ENCODE measurements at regions not wholly inside any gene's neighbourhood (a gene's known extent, or its start where the extent isn't known, plus 50 kb on each side); places are given as distances from the start of the nearest gene placed in this dataset.

DNA sequence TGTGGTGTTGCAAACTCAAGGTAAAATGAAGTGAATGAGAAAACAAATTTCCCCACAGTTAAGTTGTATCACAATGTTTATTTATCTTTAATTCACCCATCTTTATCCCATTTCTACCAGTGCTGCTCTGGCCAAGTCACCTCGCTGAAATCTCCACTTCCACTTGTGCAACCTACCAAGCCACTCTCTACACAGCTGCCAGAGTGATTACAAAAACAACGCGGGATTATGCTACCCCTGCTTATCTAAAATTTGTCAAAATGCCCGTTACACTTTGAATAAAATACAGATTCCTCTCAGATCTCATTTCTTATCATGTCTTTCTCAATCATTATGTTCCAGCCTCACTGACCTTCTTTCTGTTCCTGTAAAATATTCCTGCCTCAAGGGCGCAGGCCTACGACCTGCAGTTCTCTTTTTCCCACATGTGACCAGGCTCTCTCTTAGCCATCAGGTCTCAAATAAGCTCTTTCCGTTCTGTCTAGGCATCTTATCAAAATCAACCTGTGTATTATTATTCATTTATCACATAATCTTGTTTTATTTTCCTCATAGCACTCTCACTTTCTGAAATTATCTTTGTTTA is 95.6 kb downstream of the NTMT2 start:
- Histone ChIP-seq H3K27ac (ENCODE audit: low read depth, low read length, severe bottlenecking) (no peak overlapping the region), H3K9me3 (ENCODE audit: control insufficient read depth, low read length) (no peaks in the 10 kb centered on the region), H3K4me1 (ENCODE audit: control insufficient read depth, insufficient read depth, low read length, poor library complexity, severe bottlenecking) (no peaks in the 10 kb centered on the region), H3K4me3 (ENCODE audit: extremely low read depth, insufficient read depth, low read length, poor library complexity, severe bottlenecking) (no peak overlapping the region), H3K36me3 (ENCODE audit: control insufficient read depth, insufficient read depth, low read length) (no peaks in the 10 kb centered on the region)
- 85 to 92% methylated on average over 3 to 6 of the region's 7 CpGs for WGBS, 2 experiments (ENCODE audit: insufficient coverage in 2 of 2)

DNA sequence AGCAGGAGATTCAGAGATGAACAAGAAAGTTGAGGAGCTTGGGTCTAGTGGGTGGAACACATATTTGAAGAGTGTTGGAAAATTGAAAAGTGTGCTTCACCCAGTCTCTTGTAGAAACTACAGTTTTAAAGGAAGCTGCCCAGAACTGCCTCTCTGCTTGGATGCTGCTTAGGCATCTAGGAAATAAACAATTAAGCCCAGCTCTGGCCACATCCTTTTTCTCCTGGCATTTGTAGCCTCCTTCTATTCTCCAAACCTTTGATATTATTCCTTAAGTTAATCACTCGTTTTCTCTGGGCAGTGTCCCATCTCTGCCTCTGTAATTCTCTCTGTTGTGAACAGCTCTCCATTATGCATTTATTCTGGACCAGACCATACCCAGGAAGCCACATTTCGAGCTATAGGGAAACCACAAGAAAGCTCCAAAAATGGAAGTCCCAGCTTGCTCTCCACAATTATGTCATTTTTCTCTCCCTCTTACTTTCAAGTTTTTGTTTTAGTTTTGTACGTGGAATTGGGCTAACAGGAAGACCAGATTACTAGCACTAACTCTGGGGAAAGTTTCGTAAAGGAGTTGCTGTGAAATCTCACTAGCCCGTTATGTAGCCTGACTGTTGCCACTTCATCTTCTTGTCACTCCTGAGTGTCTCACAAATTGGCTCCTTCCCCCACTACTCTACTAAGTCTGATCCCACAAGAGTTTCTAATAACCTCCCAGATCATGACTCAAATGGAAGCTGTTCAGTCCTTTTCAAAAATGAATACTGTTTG is 102.2 kb downstream of the NTMT2 start:
- Histone ChIP-seq H3K4me3 (ENCODE audit: extremely low read depth, insufficient read depth, low read length, poor library complexity, severe bottlenecking) (no peak overlapping the region), H3K4me1 (ENCODE audit: control insufficient read depth, insufficient read depth, low read length, poor library complexity, severe bottlenecking) (no peaks in the 10 kb centered on the region), H3K27ac (ENCODE audit: low read depth, low read length, severe bottlenecking) (no peak overlapping the region), H3K9me3 (ENCODE audit: control insufficient read depth, low read length) (peaks cover 3% of the 10 kb centered on the region), H3K36me3 (ENCODE audit: control insufficient read depth, insufficient read depth, low read length) (no peaks in the 10 kb centered on the region)
- WGBS, 2 experiments (ENCODE audit: insufficient coverage in 2 of 2), result 94 to 98% methylated on average over 2 to 5 of the region's 5 CpGs

DNA sequence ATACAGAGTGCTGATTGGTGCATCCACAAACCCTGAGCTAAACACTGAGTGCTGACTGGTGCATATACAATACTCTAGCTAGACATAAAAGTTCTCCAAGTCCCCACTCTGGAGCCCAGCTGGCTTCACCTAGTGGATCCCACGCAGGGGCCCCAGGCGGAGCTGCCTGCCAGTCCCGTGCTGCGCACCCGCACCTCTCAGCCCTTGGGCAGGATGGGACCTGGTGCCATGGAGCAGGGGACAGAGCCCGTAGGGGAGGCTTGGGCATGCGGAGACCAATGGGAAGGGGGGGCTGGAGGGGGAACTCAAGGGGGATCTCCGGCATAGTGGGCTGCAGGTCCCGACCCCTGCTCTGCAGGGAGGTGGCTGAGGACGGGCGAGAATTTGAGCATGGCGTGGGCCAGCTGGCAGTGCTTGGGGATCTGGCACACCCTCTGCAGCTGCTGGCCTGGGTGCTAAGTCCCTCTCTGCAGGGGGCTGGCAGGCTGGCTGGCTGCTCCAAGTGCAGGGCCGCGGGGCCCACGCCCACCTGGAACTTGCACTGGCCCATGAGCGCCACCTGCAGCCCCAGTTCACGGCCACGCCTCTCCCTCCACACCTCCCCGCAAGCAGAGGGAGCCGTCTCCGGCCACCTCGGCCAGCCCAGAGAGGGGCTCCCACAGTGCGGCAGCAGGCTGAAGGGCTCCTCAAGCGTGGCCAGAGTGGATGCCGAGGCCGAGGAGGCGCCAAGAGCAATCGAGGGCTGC is 104.9 kb downstream of the NTMT2 start:
- Histone ChIP-seq H3K36me3 (ENCODE audit: control insufficient read depth, insufficient read depth, low read length) (no peaks in the 10 kb centered on the region), H3K27ac (ENCODE audit: low read depth, low read length, severe bottlenecking) (no peak overlapping the region), H3K4me1 (ENCODE audit: control insufficient read depth, insufficient read depth, low read length, poor library complexity, severe bottlenecking) (no peaks in the 10 kb centered on the region), H3K9me3 (ENCODE audit: control insufficient read depth, low read length) (peaks cover 3% of the 10 kb centered on the region), H3K4me3 (ENCODE audit: extremely low read depth, insufficient read depth, low read length, poor library complexity, severe bottlenecking) (no peak overlapping the region)
- 96 to 98% methylated on average over 19 to 22 of the region's 28 CpGs for WGBS, 2 experiments (ENCODE audit: insufficient coverage in 2 of 2)

DNA sequence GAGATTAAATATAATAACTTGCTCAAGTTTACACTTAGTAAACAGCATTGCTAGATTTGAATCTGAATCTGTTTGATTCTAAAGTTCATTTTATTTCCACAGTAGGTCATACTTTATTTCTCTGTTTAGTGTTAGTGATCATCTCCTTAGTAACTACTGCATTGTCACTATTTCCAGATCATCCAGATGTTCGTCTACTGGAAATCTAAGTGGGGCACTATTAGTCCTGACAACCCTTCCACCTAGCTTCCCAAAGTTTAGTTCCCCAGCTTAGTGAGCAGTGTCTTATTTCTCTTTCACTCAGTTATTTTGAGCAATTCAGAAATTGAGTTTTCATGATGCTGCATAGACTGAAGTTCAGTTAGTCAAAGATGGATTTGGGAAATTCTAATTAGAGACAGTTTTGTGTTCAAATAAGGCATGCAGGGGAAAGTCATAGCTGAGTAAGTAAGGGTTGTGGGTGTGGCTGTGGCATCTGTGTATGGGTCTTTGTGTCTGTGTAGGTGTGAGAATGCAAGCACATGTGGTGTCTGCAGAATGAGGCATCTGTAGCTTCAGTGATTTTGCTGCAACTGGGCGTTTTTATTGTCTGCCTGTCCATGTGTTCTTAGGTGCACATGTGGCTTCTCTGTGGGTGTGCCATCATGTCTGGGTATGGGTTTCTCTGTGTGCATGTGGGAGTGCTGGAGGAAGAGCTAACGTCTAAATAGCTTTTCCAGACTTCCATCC is 107.3 kb downstream of the NTMT2 start:
- Histone ChIP-seq H3K27ac (ENCODE audit: low read depth, low read length, severe bottlenecking) (no peak overlapping the region), H3K4me3 (ENCODE audit: extremely low read depth, insufficient read depth, low read length, poor library complexity, severe bottlenecking) (no peak overlapping the region), H3K4me1 (ENCODE audit: control insufficient read depth, insufficient read depth, low read length, poor library complexity, severe bottlenecking) (no peaks in the 10 kb centered on the region), H3K9me3 (ENCODE audit: control insufficient read depth, low read length) (peaks cover 3% of the 10 kb centered on the region), H3K36me3 (ENCODE audit: control insufficient read depth, insufficient read depth, low read length) (no peaks in the 10 kb centered on the region)
- WGBS, 2 experiments (ENCODE audit: insufficient coverage in 2 of 2), result 94 to 100% methylated on average over 1 to 2 of the region's 3 CpGs

DNA sequence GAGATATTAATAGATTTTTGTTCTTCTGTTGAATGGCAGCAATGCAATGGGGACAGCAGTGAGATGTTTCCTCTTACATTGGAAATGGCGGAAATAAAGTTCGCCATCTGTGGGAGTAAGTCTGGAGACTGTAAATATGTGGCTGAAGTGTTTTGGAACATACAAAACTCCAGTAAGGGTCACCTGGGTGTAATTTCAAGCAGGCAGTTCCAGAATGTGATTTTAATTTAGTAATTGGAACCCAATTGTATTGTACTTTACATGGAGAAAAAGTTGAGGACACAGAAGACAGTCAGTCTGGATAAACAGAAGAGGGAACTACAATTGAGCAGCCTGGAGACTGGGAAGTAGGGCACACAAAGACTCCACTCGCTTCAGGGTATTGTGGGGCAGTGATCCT is 108.6 kb downstream of the NTMT2 start:
- Histone ChIP-seq H3K4me3 (ENCODE audit: extremely low read depth, insufficient read depth, low read length, poor library complexity, severe bottlenecking) (no peak overlapping the region), H3K36me3 (ENCODE audit: control insufficient read depth, insufficient read depth, low read length) (no peaks in the 10 kb centered on the region), H3K9me3 (ENCODE audit: control insufficient read depth, low read length) (peaks cover 3% of the 10 kb centered on the region), H3K27ac (ENCODE audit: low read depth, low read length, severe bottlenecking) (no peak overlapping the region), H3K4me1 (ENCODE audit: control insufficient read depth, insufficient read depth, low read length, poor library complexity, severe bottlenecking) (no peaks in the 10 kb centered on the region)
- WGBS, 2 experiments (ENCODE audit: insufficient coverage in 2 of 2), result 95 to 96% methylated on average over 2 of the region's 3 CpGs

DNA sequence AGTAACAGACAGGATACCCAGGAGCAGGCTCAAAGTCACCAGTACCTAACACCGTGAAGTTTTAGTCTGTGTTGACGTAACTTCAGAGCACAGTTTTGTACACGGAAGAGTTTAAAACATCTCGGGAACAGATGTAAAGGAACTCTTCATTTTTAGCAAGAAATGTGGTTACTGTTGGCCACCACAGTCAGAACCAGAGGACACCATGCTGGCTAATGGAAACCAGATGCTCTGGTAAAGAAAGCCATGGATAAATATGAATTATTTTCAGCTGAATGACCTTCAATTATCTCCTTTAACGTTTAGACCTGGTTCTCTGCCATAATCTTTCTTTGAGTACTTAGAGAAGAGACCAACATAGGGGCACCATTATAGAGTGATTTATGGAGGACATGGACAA is 115.9 kb downstream of the NTMT2 start:
- no peak overlapping the region for H3K27ac ChIP-seq (ENCODE audit: low read depth, low read length, severe bottlenecking)
- no peaks in the 10 kb centered on the region for H3K4me1 ChIP-seq (ENCODE audit: control insufficient read depth, insufficient read depth, low read length, poor library complexity, severe bottlenecking)
- 84 to 91% methylated on average over 4 of the region's 5 CpGs for WGBS, 2 experiments (ENCODE audit: insufficient coverage in 2 of 2)
- H3K9me3 ChIP-seq (ENCODE audit: control insufficient read depth, low read length), result no peaks in the 10 kb centered on the region
- H3K36me3 ChIP-seq (ENCODE audit: control insufficient read depth, insufficient read depth, low read length), result no peaks in the 10 kb centered on the region
- H3K4me3 ChIP-seq (ENCODE audit: extremely low read depth, insufficient read depth, low read length, poor library complexity, severe bottlenecking), result no peak overlapping the region

DNA sequence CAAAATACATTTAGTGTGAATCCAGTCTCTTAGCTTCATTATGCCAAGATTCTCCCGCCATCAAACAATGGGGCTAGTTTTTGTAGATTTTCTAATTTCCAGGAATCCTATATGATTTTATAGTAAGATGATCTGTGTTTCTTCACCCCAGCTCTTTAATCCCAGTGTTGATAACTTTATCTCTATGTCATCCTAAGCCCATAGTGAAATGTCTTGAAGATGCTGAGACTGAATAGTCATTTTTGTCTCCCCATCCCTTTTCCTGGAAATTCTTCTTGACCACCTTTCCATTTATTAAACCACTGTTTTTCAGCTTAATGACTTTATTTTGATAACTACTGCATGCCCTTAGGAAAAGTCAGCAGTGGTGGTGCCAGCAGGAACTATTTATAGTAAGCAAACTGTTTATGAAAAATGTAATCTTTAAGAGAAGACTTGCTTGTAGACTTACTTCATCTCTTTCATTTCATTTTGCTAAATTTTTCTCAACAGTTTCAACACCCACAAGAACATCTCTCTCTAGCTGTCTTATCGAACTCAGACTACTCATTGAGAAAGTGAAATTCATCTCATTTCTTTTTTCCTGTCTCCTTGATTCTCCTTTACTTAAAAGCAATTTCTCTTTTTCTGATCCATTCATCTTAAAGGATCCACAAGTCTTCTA is 116.6 kb downstream of the NTMT2 start:
- H3K27ac ChIP-seq (ENCODE audit: low read depth, low read length, severe bottlenecking), result no peak overlapping the region
- H3K9me3 ChIP-seq (ENCODE audit: control insufficient read depth, low read length), result no peaks in the 10 kb centered on the region
- H3K4me1 ChIP-seq (ENCODE audit: control insufficient read depth, insufficient read depth, low read length, poor library complexity, severe bottlenecking), result no peaks in the 10 kb centered on the region
- H3K36me3 ChIP-seq (ENCODE audit: control insufficient read depth, insufficient read depth, low read length), result no peaks in the 10 kb centered on the region
- H3K4me3 ChIP-seq (ENCODE audit: extremely low read depth, insufficient read depth, low read length, poor library complexity, severe bottlenecking), result no peak overlapping the region
- 71 to 85% methylated on average over 1 of the region's 2 CpGs for WGBS, 2 experiments (ENCODE audit: insufficient coverage in 2 of 2)

DNA sequence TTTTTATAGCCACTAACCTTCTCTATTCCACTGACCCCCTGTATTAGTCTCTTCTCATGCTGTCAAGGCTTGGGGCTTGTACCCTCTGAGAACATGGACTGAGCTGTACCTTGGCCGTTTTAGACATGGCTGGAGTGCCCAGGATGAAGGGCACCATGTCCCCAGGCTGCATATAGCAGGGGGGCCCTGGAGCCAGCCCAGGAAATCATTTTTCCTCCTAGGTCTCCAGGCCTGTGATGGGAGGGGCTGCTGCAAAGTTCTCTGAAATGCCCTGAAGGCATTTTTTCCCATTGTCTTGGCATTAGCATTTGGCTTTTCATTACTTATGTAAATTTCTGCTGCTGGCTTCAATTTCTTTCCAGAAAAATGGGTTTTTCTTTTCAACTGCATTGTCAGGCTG is 119.5 kb downstream of the NTMT2 start:
- no peaks in the 10 kb centered on the region for H3K9me3 ChIP-seq (ENCODE audit: control insufficient read depth, low read length)
- no peak overlapping the region for H3K27ac ChIP-seq (ENCODE audit: low read depth, low read length, severe bottlenecking)
- 86 to 100% methylated on average over 1 of the region's 1 CpG for WGBS, 2 experiments (ENCODE audit: insufficient coverage in 2 of 2)
- no peak overlapping the region for H3K4me3 ChIP-seq (ENCODE audit: extremely low read depth, insufficient read depth, low read length, poor library complexity, severe bottlenecking)
- no peaks in the 10 kb centered on the region for H3K36me3 ChIP-seq (ENCODE audit: control insufficient read depth, insufficient read depth, low read length)
- no peaks in the 10 kb centered on the region for H3K4me1 ChIP-seq (ENCODE audit: control insufficient read depth, insufficient read depth, low read length, poor library complexity, severe bottlenecking)

DNA sequence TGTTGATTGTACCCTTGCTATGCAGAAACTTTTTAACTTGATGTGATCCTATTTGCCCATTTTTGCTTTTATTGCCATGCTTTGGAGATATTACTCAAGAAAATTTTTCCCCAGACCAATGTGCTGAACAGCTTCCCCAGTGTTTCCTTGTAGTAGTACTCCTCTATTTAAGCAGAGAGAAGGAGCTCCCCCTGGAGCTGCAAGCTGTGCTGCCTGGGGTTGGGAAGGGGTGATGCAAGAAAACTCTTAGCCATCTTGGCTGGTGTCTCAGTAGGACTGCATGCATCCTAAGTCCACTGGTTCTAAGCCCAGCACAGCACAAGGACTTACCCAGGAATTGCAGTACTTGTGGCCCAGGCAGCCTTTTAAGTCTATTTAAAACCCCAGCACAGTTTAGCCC is 121.6 kb downstream of the NTMT2 start:
- H3K4me1 ChIP-seq (ENCODE audit: control insufficient read depth, insufficient read depth, low read length, poor library complexity, severe bottlenecking), result no peaks in the 10 kb centered on the region
- H3K4me3 ChIP-seq (ENCODE audit: extremely low read depth, insufficient read depth, low read length, poor library complexity, severe bottlenecking), result no peak overlapping the region
- H3K36me3 ChIP-seq (ENCODE audit: control insufficient read depth, insufficient read depth, low read length), result no peaks in the 10 kb centered on the region
- H3K27ac ChIP-seq (ENCODE audit: low read depth, low read length, severe bottlenecking), result no peak overlapping the region
- no peaks in the 10 kb centered on the region for H3K9me3 ChIP-seq (ENCODE audit: control insufficient read depth, low read length)

DNA sequence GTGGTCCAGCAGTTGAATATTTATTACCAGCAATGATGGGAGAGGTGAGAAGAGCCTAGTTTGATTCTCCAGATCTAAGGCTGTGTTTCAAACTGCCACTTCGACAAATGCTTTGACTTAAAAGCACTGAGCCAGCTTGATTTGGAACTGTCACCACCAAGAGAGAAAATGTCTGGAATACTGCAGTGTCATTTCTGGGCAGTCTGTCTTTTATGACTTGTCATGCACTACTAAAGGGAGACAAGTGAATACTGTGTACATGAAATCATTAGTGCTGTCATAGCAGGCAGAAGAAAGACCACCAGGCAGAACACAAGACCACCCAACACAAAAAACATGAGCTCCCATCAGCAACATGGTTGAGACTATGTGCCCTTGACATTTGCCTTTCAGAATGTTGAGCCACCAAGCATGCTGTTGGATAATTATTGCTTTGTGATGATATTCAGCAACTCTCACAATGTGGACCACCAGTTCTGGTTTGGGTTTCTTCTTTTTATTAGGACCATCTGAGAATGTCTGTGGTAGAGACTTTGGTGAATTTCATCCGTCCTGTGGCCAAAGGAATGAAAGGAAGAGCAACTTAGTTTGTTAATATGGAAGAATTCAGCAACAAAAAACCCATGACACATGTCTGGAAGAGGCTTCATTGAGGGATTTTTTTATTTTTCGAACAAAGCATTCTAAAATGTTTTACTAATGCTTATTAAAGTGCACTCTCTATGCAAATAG is 125.8 kb downstream of the NTMT2 start:
- Histone ChIP-seq H3K36me3 (ENCODE audit: control insufficient read depth, insufficient read depth, low read length) (no peaks in the 10 kb centered on the region), H3K4me3 (ENCODE audit: extremely low read depth, insufficient read depth, low read length, poor library complexity, severe bottlenecking) (no peak overlapping the region), H3K27ac (ENCODE audit: low read depth, low read length, severe bottlenecking) (no peak overlapping the region), H3K9me3 (ENCODE audit: control insufficient read depth, low read length) (no peaks in the 10 kb centered on the region), H3K4me1 (ENCODE audit: control insufficient read depth, insufficient read depth, low read length, poor library complexity, severe bottlenecking) (no peaks in the 10 kb centered on the region)
- WGBS, 2 experiments (ENCODE audit: insufficient coverage in 2 of 2), result 100% methylated on average over 1 to 2 of the region's 3 CpGs
